BJ (cell line): ENCODE measurements at regions not wholly inside any gene's neighbourhood (a gene's known extent, or its start where the extent isn't known, plus 50 kb on each side); places are given as distances from the start of the nearest gene placed in this dataset.

Experiments used
- CTCF ChIA-PET: fragments of 350-600 bp; formaldehyde crosslinking; extraction: SDS; loops from one replicate; lab custom pipeline; 2021; ENCODE audit warnings: antibody characterized with exemption, inconsistent platforms; lab: Yijun Ruan, JAX
- POLR2A ChIA-PET: fragments of 300-600 bp; sonication (Branson Sonifier 250); formaldehyde crosslinking; extraction: SDS; loops from one replicate; lab custom pipeline; 2021; ENCODE audit warnings: antibody characterized with exemption; lab: Charles Lee
- DNase-seq: peaks from one replicate; pipeline ENCODE4 v3.0.0-alpha.2; 2011; ENCODE audit warnings: low read depth
- H3K27me3 ChIP-seq: 2 replicates; pipeline ENCODE4 v1.6.0; 2011; ENCODE audit warnings: low read length; ENCODE audit not compliant: control insufficient read depth, insufficient read depth
- H3K36me3 ChIP-seq: 2 replicates; pipeline ENCODE4 v1.5.1; 2011; ENCODE audit warnings: low read length; ENCODE audit not compliant: control insufficient read depth, insufficient read depth
- H3K4me3 ChIP-seq: 2 replicates; pipeline ENCODE4 v1.5.1; 2011; ENCODE audit warnings: low read depth, mild to moderate bottlenecking, control low read depth, low read length
- CTCF ChIP-seq: IDR thresholded peaks from 2 replicates; pipeline ENCODE4 v1.5.1; 2011; ENCODE audit warnings: low read depth, mild to moderate bottlenecking, control low read depth, inconsistent platforms, low read length, moderate library complexity; ENCODE audit not compliant: insufficient read depth

- no peaks in the 10 kb centered on the region for H3K36me3 ChIP-seq
- no peak overlapping the region for H3K4me3 ChIP-seq
- H3K27me3 ChIP-seq = no peaks in the 10 kb centered on the region
- DNase-seq = no peak
- TF ChIP-seq CTCF = no peak
- ChIA-PET POLR2A (no interaction called here), CTCF (no interaction called here)
These were observed 611.8 kb downstream of the KIF4B start for GRCh38 chr5:155625315-155625714.

GRCh38 chr5:155625897-155626543 lies 612.5 kb downstream of the KIF4B start:
- no peak overlapping the region for H3K4me3 ChIP-seq
- H3K27me3 ChIP-seq = no peaks in the 10 kb centered on the region
- ChIA-PET CTCF (interaction anchor here (0.9 kb wide), 1 partner anchor 1506 kb away, joined by 4 read pairs; no protein-coding TSS in a partner anchor), POLR2A (no interaction called here)
- no peaks in the 10 kb centered on the region for H3K36me3 ChIP-seq
- no peak for TF ChIP-seq CTCF
- no peak for DNase-seq

DNA sequence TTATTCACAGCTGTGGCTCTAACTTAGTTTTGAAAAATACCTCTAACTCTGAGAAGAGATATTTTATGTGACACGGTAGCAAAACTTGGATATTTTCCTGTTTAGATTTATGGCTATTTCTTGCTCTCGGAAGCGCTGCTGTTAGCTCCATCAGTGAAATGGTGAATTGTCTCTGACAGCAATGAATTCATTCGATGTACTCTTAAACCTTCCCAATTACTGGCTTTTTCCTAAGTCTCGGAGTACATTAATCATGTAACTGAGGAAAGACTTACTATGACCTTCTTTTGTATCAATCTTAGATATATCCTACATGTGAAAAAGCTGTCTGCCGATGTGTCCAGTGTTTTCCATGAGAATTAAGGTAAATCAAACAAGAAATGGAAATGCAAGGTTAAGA lies 613.0 kb downstream of the KIF4B start:
- Histone ChIP-seq H3K4me3 (no peak overlapping the region), H3K27me3 (no peaks in the 10 kb centered on the region), H3K36me3 (no peaks in the 10 kb centered on the region)
- ChIA-PET POLR2A (no interaction called here), CTCF (interaction anchor here (0.9 kb wide), 1 partner anchor 1506 kb away, joined by 4 read pairs; no protein-coding TSS in a partner anchor)
- no peak for DNase-seq
- TF ChIP-seq CTCF = no peak

GRCh38 chr5:155628346-155628745 lies 614.8 kb downstream of the KIF4B start:
- no peak for DNase-seq
- ChIA-PET POLR2A (no interaction called here), CTCF (no interaction called here)
- Histone ChIP-seq H3K4me3 (no peak overlapping the region), H3K27me3 (no peaks in the 10 kb centered on the region), H3K36me3 (no peaks in the 10 kb centered on the region)
- TF ChIP-seq CTCF = no peak

- no peaks in the 10 kb centered on the region for H3K36me3 ChIP-seq
- no peak for TF ChIP-seq CTCF
- CTCF ChIA-PET = no interaction called here
- no peaks in the 10 kb centered on the region for H3K27me3 ChIP-seq
- no peak overlapping the region for H3K4me3 ChIP-seq
- POLR2A ChIA-PET = no interaction called here
- no peak for DNase-seq
These were observed 616.0 kb downstream of the KIF4B start for GRCh38 chr5:155629597-155629996.
